Gastroesophageal sphincter (tissue), 3 donors: ENCODE measurements at regions not wholly inside any gene's neighbourhood (a gene's known extent, or its start where the extent isn't known, plus 50 kb on each side); places are given as distances from the start of the nearest gene placed in this dataset.

ENCODE experiments used
- CTCF ChIP-seq, 4 experiments: fragments of 200-600 bp in 2 of 4; fragments of 450-650 bp in 2 of 4; sonication (generic) in 1 of 4; IDR thresholded peaks; one replicate each; pipeline ENCODE4 v1.5.1; 2017 to 2019; ENCODE audit warnings: antibody characterized with exemption in 4 of 4, mild to moderate bottlenecking in 2 of 4, moderate library complexity in 2 of 4
- POLR2A ChIP-seq, 2 donors: fragments of 450-650 bp; IDR thresholded peaks; one replicate each; pipeline ENCODE4 v1.6.1; 2017; ENCODE audit warnings: antibody characterized with exemption in 2 of 2, mild to moderate bottlenecking in 2 of 2, moderate library complexity in 1 of 2

- TF ChIP-seq POLR2A (IDR thresholded peaks at IDR 0.05) (no peak), CTCF (IDR thresholded peaks at IDR 0.05) (no peak)
Measured at GRCh38 chr7:16318989-16319915, 102.1 kb downstream of the CRPPA start.
